PC-3 (cell line): ENCODE measurements at regions not wholly inside any gene's neighbourhood (a gene's known extent, or its start where the extent isn't known, plus 50 kb on each side); places are given as distances from the start of the nearest gene placed in this dataset.

Source experiments
- CTCF ChIP-seq: fragments of 300-600 bp; sonication (generic); conservative IDR thresholded peaks from 2 replicates; pipeline ENCODE4 v1.5.1; 2017; ENCODE audit warnings: antibody characterized with exemption, low read depth, mild to moderate bottlenecking, low read length
- EZH2 ChIP-seq: fragments of 300-600 bp; sonication (generic); IDR thresholded peaks from one replicate; pipeline ENCODE4 v1.6.1; 2017; ENCODE audit warnings: antibody characterized with exemption, mild to moderate bottlenecking, low read length; ENCODE audit not compliant: unreplicated experiment

- TF ChIP-seq CTCF (no peak), EZH2 (no peak)
Measured at GRCh38 chr12:77249892-77250291, 184.5 kb upstream of the E2F7 start.
